Tibial nerve (tissue), 4 donors: ENCODE measurements at regions not wholly inside any gene's neighbourhood (a gene's known extent, or its start where the extent isn't known, plus 50 kb on each side); places are given as distances from the start of the nearest gene placed in this dataset.

Experiments
- DNase-seq, 2 donors: peaks; one replicate each; pipeline ENCODE4 v3.0.0-alpha.2; 2019; ENCODE audit warnings: low spot score in 2 of 2
- H3K27ac ChIP-seq, 4 donors: fragments of 200-600 bp; sonication (generic) in 3 of 4; one replicate each; pipeline ENCODE4 v1.5.1; 2017 to 2019; ENCODE audit warnings: mild to moderate bottlenecking in 1 of 4
- H3K27me3 ChIP-seq, 2 donors: fragments of 200-600 bp; sonication (generic) in 1 of 2; one replicate each; pipeline versions ENCODE4 v1.5.1 to v1.6.0; 2017 to 2019
- H3K36me3 ChIP-seq, 3 donors: fragments of 200-600 bp; sonication (generic); one replicate each; pipeline ENCODE4 v1.5.1; 2018 to 2019
- H3K4me1 ChIP-seq, 4 donors: fragments of 200-600 bp; sonication (generic) in 3 of 4; one replicate each; pipeline ENCODE4 v1.5.1; 2017 to 2019
- H3K4me3 ChIP-seq, 4 donors: fragments of 200-600 bp; sonication (generic) in 3 of 4; one replicate each; pipeline ENCODE4 v1.5.1; 2017 to 2019; ENCODE audit warnings: mild to moderate bottlenecking in 1 of 4, moderate library complexity in 1 of 4
- H3K9me3 ChIP-seq, 4 donors: fragments of 200-600 bp; sonication (generic) in 3 of 4; one replicate each; pipeline ENCODE4 v1.5.1; 2017 to 2019
- EP300 ChIP-seq, 2 donors: sonication (generic); formaldehyde crosslinking; IDR thresholded peaks; one replicate each; pipeline ENCODE4 v1.6.1; 2017; ENCODE audit warnings: antibody characterized with exemption in 2 of 2, mild to moderate bottlenecking in 1 of 2
- POLR2A ChIP-seq, 2 donors: fragments of 450-650 bp; IDR thresholded peaks; one replicate each; pipeline ENCODE4 v1.6.1; 2017; ENCODE audit warnings: antibody characterized with exemption in 2 of 2, mild to moderate bottlenecking in 2 of 2, moderate library complexity in 2 of 2
- WGBS, 2 donors: methylation state at CpG; one replicate each; pipeline ENCODE4 v1.1.5; 2018; 5-methylcytosine and 5-hydroxymethylcytosine counted together
- TF ChIP-seq, protein P1 (sequence below), 5 experiments: fragments of 200-600 bp in 3 of 5; fragments of 450-650 bp in 2 of 5; sonication (generic) in 3 of 5; IDR thresholded peaks; one replicate each; pipeline ENCODE4 v1.5.1; 2016 to 2019; ENCODE audit warnings: antibody characterized with exemption in 5 of 5, mild to moderate bottlenecking in 3 of 5, moderate library complexity in 2 of 5

DNA sequence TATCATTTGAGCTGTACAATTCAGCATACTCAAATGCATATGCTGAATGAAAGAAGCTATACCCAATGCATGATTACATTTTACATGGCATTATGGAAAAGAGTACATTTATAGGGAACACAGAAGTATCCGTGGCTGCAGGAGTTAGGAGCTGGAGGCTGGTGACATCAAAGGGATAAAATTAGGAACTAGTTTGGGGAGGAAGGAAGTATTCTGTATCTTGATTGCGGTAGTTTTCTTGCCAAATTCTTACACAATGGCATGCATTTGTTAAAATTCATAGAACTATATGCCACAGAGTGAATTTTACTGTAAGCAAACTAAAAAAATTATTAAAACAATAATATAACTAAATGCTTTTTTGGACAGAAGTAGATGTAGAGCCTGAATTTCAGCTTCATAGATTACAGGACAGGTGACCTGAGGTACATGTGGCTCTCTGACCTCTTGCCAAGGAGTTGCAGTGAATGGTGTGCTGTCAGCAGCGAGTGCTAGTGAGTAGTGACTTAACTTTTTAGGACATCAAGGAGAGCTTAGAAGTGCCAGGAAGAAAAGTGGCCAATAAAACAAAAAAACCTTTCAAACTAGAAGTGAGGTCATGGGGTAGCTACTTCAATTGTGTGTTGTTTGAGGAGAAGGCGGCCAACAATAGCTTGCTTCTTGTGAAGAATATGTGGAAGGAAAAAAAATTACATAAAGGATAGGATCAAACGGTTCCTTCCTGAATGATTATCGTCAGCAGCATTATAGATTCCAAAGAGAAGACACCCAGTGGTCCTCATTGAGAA is 514.9 kb upstream of the CLINT1 start:
- no peaks in the 10 kb centered on the region for H3K9me3 ChIP-seq
- H3K36me3 ChIP-seq: no peaks in the 10 kb centered on the region
- 38 to 42% methylated on average over 6 of the region's 6 CpGs for WGBS, 2 donors
- no peaks in the 10 kb centered on the region for H3K4me1 ChIP-seq
- TF ChIP-seq EP300 (IDR thresholded peaks at IDR 0.05) (no peak), POLR2A (IDR thresholded peaks at IDR 0.05) (no peak)
- TF ChIP-seq, protein P1, sequence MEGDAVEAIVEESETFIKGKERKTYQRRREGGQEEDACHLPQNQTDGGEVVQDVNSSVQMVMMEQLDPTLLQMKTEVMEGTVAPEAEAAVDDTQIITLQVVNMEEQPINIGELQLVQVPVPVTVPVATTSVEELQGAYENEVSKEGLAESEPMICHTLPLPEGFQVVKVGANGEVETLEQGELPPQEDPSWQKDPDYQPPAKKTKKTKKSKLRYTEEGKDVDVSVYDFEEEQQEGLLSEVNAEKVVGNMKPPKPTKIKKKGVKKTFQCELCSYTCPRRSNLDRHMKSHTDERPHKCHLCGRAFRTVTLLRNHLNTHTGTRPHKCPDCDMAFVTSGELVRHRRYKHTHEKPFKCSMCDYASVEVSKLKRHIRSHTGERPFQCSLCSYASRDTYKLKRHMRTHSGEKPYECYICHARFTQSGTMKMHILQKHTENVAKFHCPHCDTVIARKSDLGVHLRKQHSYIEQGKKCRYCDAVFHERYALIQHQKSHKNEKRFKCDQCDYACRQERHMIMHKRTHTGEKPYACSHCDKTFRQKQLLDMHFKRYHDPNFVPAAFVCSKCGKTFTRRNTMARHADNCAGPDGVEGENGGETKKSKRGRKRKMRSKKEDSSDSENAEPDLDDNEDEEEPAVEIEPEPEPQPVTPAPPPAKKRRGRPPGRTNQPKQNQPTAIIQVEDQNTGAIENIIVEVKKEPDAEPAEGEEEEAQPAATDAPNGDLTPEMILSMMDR (IDR thresholded peaks at IDR 0.05): no peak
- no peaks in the 10 kb centered on the region for H3K27me3 ChIP-seq
- H3K27ac ChIP-seq: no peak overlapping the region
- no peak overlapping the region for H3K4me3 ChIP-seq
- no peak for DNase-seq

DNA sequence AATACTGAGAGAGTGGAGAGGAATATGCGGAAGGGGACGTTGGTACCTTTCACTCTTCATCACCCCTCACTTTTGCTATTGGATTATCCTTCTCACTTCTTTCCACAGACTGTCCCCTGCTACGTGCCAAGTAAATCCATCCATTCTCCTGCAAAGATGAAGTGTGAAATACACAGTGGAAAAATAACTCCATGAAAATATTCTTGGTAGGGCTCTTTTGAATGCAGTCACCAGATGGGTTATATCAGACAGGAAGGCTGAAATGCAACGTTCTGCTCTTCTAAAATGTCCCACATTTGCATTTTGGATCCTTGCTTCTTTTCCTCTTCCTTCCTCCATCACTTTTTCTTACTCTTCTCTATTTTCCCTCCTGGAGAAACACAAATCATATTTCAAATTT is 510.3 kb upstream of the CLINT1 start:
- WGBS, 2 donors: 79 to 84% methylated on average over 4 of the region's 4 CpGs
- TF ChIP-seq POLR2A (IDR thresholded peaks at IDR 0.05): no peak
- no peak for TF ChIP-seq EP300 (IDR thresholded peaks at IDR 0.05)
- TF ChIP-seq, protein P1 (IDR thresholded peaks at IDR 0.05): no peak

DNA sequence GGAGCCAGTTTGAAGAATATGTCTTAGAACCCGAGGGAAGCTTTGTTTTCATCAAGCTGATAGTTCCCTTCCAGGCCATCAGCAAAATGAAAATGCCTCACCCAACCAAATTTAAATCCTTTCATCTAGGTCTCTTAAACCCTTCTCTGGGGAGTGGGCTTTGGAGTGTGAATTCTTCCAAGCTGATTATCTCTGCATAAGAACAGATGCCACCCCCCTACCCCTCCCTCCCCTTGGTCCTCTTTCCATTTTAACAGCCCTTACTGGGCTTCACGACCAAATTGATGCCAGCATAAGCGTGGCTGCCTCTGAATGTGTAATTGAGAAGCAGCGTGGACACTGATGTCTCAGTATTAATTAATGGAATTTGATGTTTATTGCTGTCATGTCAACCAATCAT is 509.7 kb upstream of the CLINT1 start:
- 74 to 80% methylated on average over 4 of the region's 4 CpGs for WGBS, 2 donors
- no peaks in the 10 kb centered on the region for H3K27me3 ChIP-seq

More for the DNA sequence above, 510.3 kb upstream of the CLINT1 start:
- Histone ChIP-seq H3K9me3 (no peaks in the 10 kb centered on the region), H3K4me1 (no peaks in the 10 kb centered on the region), H3K36me3 (no peaks in the 10 kb centered on the region), H3K27ac (no peak overlapping the region), H3K27me3 (no peaks in the 10 kb centered on the region), H3K4me3 (no peak overlapping the region)
- DNase-seq: no peak

DNA sequence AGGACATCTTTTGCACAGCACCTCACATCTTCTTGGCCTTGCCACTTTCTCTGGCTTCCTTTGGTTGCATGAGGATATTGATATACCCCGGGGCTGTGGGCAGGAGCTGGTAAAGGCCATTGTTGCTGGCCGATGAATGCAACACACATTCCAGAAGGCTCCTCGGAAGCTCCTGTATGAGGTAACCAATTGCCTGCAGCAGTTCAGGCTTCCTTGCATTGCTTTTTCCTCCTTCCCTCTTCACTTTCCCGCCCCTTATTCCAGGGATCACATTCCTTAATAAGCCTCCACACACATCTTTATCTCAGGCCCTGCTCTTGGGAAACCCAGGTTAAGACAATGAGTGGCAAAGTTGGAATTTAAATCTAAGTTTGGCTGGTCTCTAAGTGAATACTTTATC is 505.4 kb upstream of the CLINT1 start:
- no peaks in the 10 kb centered on the region for H3K36me3 ChIP-seq
- no peaks in the 10 kb centered on the region for H3K9me3 ChIP-seq
- WGBS, 2 donors: 69 to 78% methylated on average over 4 of the region's 4 CpGs
- no peaks in the 10 kb centered on the region for H3K4me1 ChIP-seq
- TF ChIP-seq EP300 (IDR thresholded peaks at IDR 0.05) (no peak), POLR2A (IDR thresholded peaks at IDR 0.05) (no peak)
- TF ChIP-seq, protein P1 (IDR thresholded peaks at IDR 0.05): no peak
- no peak for DNase-seq
- H3K27me3 ChIP-seq: no peaks in the 10 kb centered on the region
- H3K27ac ChIP-seq: no peak overlapping the region
- H3K4me3 ChIP-seq: no peak overlapping the region

More for the DNA sequence above, 509.7 kb upstream of the CLINT1 start:
- no peak for TF ChIP-seq EP300 (IDR thresholded peaks at IDR 0.05)
- TF ChIP-seq POLR2A (IDR thresholded peaks at IDR 0.05): no peak
- TF ChIP-seq, protein P1 (IDR thresholded peaks at IDR 0.05): no peak
- Histone ChIP-seq H3K27ac (no peak overlapping the region), H3K9me3 (no peaks in the 10 kb centered on the region), H3K36me3 (no peaks in the 10 kb centered on the region), H3K4me1 (no peaks in the 10 kb centered on the region), H3K4me3 (no peak overlapping the region)
- DNase-seq: no peak

DNA sequence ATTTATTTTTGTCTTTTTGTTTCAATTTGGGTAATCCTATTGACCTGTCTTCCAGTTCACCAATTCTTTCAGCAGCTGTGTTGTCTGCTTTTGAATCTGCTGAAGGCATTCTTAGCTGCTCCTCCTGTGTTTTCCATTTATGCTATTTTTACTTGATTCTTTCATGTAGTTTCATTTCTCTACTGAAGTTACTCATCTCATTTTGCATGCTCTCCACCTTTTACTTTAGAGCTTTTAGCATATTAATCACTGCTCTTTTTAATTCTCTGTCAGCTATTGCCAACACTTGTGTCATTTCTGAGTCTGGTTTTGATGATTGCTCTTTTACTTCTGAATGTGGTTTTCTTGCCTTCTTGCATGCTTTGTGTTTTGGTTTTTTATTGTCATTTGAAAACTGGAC is 496.0 kb upstream of the CLINT1 start:
- no peak for TF ChIP-seq POLR2A (IDR thresholded peaks at IDR 0.05)
- TF ChIP-seq, protein P1 (IDR thresholded peaks at IDR 0.05): no peak
- Histone ChIP-seq H3K4me1 (no peaks in the 10 kb centered on the region), H3K4me3 (no peak overlapping the region), H3K36me3 (no peaks in the 10 kb centered on the region), H3K9me3 (no peaks in the 10 kb centered on the region), H3K27ac (no peak overlapping the region), H3K27me3 (no peaks in the 10 kb centered on the region)
- no peak for DNase-seq
